ENCODE measurements at regions not wholly inside any gene's neighbourhood (a gene's known extent, or its start where the extent isn't known, plus 50 kb on each side); places are given as distances from the start of the nearest gene placed in this dataset.

DNA sequence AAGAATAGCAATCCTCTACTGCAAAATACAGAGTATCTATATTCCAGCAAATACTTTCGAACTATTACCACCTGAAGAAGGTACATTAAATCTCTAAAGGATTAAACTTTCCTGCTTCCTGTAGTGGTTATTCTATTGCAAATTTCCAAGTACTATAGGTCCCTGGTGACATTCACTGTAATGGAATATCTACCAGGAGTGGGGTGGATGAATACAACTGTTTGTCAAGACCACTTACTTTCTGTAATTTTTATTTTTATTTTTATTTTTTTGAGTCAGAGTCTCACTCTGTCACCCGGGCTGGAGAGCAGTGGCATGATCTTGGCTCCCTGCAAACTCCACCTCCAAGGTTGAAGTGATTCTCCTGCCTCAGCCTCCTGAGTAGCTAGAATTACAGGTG, 389.5 kb downstream of the TMEM114 start:
- Histone ChIP-seq H3K27ac (ENCODE audit: low read depth) (no peak overlapping the region), H3K9me2 (ENCODE audit: insufficient read depth) (no peaks in the 10 kb centered on the region), H3K27me3 (ENCODE audit: insufficient read depth) (no peaks in the 10 kb centered on the region), H2AFZ (no peak overlapping the region), H3K36me3 (ENCODE audit: insufficient read depth) (peaks cover 4% of the 10 kb centered on the region; the same call in 1 of the 2 replicates), H3K4me2 (no peak overlapping the region), H3K4me1 (ENCODE audit: insufficient read depth) (0 out of 2 replicates have a peak, but pooled peaks cover 2% of the 10 kb centered on the region), H3F3A (replicated peaks; ENCODE audit: low read depth) (no peaks in the 10 kb centered on the region), H3K79me2 (replicated peaks; ENCODE audit: insufficient read depth) (no peaks in the 10 kb centered on the region), H3K4me3 (no peak overlapping the region), H4K20me1 (replicated peaks; ENCODE audit: insufficient read depth) (no peaks in the 10 kb centered on the region)
- Mint-ChIP-seq H3K4me1 (peaks cover 9% of the 10 kb centered on the region; the same call in 2 of the 3 replicates), H3K4me3 (no peak overlapping the region), H3K36me3 (ENCODE audit: low read depth) (peaks cover 7% of the 10 kb centered on the region; the same call in 2 of the 3 replicates), H3K27ac (no peak overlapping the region), H3K27me3 (ENCODE audit: insufficient read depth, low read depth, poor library complexity) (no peaks in the 10 kb centered on the region), H3K9me3 (peaks cover 19% of the 10 kb centered on the region)
- ATAC-seq: no peak
- TF ChIP-seq, protein P1, sequence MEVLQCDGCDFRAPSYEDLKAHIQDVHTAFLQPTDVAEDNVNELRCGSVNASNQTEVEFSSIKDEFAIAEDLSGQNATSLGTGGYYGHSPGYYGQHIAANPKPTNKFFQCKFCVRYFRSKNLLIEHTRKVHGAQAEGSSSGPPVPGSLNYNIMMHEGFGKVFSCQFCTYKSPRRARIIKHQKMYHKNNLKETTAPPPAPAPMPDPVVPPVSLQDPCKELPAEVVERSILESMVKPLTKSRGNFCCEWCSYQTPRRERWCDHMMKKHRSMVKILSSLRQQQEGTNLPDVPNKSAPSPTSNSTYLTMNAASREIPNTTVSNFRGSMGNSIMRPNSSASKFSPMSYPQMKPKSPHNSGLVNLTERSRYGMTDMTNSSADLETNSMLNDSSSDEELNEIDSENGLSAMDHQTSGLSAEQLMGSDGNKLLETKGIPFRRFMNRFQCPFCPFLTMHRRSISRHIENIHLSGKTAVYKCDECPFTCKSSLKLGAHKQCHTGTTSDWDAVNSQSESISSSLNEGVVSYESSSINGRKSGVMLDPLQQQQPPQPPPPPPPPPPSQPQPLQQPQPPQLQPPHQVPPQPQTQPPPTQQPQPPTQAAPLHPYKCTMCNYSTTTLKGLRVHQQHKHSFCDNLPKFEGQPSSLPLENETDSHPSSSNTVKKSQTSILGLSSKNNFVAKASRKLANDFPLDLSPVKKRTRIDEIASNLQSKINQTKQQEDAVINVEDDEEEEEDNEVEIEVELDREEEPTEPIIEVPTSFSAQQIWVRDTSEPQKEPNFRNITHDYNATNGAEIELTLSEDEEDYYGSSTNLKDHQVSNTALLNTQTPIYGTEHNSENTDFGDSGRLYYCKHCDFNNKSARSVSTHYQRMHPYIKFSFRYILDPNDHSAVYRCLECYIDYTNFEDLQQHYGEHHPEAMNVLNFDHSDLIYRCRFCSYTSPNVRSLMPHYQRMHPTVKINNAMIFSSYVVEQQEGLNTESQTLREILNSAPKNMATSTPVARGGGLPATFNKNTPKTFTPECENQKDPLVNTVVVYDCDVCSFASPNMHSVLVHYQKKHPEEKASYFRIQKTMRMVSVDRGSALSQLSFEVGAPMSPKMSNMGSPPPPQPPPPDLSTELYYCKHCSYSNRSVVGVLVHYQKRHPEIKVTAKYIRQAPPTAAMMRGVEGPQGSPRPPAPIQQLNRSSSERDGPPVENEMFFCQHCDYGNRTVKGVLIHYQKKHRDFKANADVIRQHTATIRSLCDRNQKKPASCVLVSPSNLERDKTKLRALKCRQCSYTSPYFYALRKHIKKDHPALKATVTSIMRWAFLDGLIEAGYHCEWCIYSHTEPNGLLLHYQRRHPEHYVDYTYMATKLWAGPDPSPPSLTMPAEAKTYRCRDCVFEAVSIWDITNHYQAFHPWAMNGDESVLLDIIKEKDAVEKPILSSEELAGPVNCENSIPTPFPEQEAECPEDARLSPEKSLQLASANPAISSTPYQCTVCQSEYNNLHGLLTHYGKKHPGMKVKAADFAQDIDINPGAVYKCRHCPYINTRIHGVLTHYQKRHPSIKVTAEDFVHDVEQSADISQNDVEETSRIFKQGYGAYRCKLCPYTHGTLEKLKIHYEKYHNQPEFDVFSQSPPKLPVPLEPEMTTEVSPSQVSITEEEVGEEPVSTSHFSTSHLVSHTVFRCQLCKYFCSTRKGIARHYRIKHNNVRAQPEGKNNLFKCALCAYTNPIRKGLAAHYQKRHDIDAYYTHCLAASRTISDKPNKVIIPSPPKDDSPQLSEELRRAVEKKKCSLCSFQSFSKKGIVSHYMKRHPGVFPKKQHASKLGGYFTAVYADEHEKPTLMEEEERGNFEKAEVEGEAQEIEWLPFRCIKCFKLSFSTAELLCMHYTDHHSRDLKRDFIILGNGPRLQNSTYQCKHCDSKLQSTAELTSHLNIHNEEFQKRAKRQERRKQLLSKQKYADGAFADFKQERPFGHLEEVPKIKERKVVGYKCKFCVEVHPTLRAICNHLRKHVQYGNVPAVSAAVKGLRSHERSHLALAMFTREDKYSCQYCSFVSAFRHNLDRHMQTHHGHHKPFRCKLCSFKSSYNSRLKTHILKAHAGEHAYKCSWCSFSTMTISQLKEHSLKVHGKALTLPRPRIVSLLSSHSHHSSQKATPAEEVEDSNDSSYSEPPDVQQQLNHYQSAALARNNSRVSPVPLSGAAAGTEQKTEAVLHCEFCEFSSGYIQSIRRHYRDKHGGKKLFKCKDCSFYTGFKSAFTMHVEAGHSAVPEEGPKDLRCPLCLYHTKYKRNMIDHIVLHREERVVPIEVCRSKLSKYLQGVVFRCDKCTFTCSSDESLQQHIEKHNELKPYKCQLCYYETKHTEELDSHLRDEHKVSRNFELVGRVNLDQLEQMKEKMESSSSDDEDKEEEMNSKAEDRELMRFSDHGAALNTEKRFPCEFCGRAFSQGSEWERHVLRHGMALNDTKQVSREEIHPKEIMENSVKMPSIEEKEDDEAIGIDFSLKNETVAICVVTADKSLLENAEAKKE (CRISPR knock-in tag; IDR thresholded peaks at IDR 0.05): no peak
- no peak for TF ChIP-seq CTCF (conservative IDR thresholded peaks at IDR 0.05; ENCODE audit: low read depth in 2 of 2)
- no peak for TF ChIP-seq POLR2AphosphoS5 (IDR thresholded peaks at IDR 0.05; ENCODE audit: low read depth)
- no peak for TF ChIP-seq EZH2 (IDR thresholded peaks at IDR 0.05; ENCODE audit: low read depth, unreplicated experiment)
- no peak for TF ChIP-seq REST (IDR thresholded peaks at IDR 0.05; ENCODE audit: unreplicated experiment)
- no peak for TF ChIP-seq EZH2phosphoT487 (IDR thresholded peaks at IDR 0.05; ENCODE audit: unreplicated experiment)
- no peak for TF ChIP-seq ETS1 (IDR thresholded peaks at IDR 0.05)
- no peak for TF ChIP-seq STAT1 (IDR thresholded peaks at IDR 0.05; ENCODE audit: unreplicated experiment)
- no peak for DNase-seq (ENCODE audit: low spot score)

Measured in GM23338 (cell line).